GM23338 (cell line): ENCODE measurements at regions not wholly inside any gene's neighbourhood (a gene's known extent, or its start where the extent isn't known, plus 50 kb on each side); places are given as distances from the start of the nearest gene placed in this dataset.

Source experiments
- ATAC-seq: fragments of 200-7000 bp; cut with Tn5 transposase; 3 replicates; pipeline ENCODE4 v1.9.1; 2020
- DNase-seq: peaks from one replicate; pipeline ENCODE4 v3.0.0-alpha.2; 2015; ENCODE audit warnings: low spot score
- H2AFZ ChIP-seq: fragments of 200-600 bp; sonication (generic); 2 replicates; pipeline ENCODE4 v1.8.0; 2016; ENCODE audit warnings: antibody characterized with exemption, mild to moderate bottlenecking, moderate library complexity
- H3F3A ChIP-seq: fragments of 200-600 bp; sonication (generic); replicated peaks from 2 replicates; pipeline ENCODE4 v1.8.0; 2017; ENCODE audit warnings: antibody characterized with exemption, mixed run types, low read depth
- H3K27ac ChIP-seq: fragments of 200-600 bp; sonication (generic); 2 replicates; pipeline ENCODE4 v1.6.1; 2016; ENCODE audit warnings: low read depth
- H3K27me3 ChIP-seq: fragments of 200-600 bp; sonication (generic); 2 replicates; pipeline ENCODE4 v1.8.0; 2016; ENCODE audit warnings: mild to moderate bottlenecking, mixed run types, moderate library complexity; ENCODE audit not compliant: insufficient read depth
- H3K36me3 ChIP-seq: fragments of 200-600 bp; sonication (generic); 2 replicates; pipeline ENCODE4 v1.8.0; 2016; ENCODE audit warnings: mild to moderate bottlenecking; ENCODE audit not compliant: insufficient read depth
- H3K4me1 ChIP-seq: fragments of 200-600 bp; sonication (generic); 2 replicates; pipeline ENCODE4 v1.8.0; 2016; ENCODE audit warnings: mild to moderate bottlenecking, moderate library complexity; ENCODE audit not compliant: insufficient read depth
- H3K4me2 ChIP-seq: fragments of 200-600 bp; sonication (generic); 2 replicates; pipeline ENCODE4 v1.7.1; 2017; ENCODE audit warnings: mixed run types
- H3K4me3 ChIP-seq: fragments of 200-600 bp; sonication (generic); 2 replicates; pipeline ENCODE4 v1.6.1; 2016; ENCODE audit warnings: mixed run types
- H3K79me2 ChIP-seq: fragments of 200-600 bp; sonication (generic); replicated peaks from 2 replicates; pipeline ENCODE4 v1.8.0; 2017; ENCODE audit warnings: mild to moderate bottlenecking; ENCODE audit not compliant: insufficient read depth
- H3K9me2 ChIP-seq: fragments of 200-600 bp; sonication (generic); 2 replicates; pipeline ENCODE4 v1.8.0; 2017; ENCODE audit not compliant: insufficient read depth
- H4K20me1 ChIP-seq: fragments of 200-600 bp; sonication (generic); replicated peaks from 2 replicates; pipeline ENCODE4 v1.8.0; 2017; ENCODE audit warnings: mild to moderate bottlenecking; ENCODE audit not compliant: insufficient read depth
- H3K27ac Mint-ChIP-seq: 2 replicates; pipeline ENCODE4 v1.8.0; 2020; ENCODE audit warnings: inconsistent platforms, mild to moderate bottlenecking, moderate library complexity, mixed read lengths
- H3K27me3 Mint-ChIP-seq: 3 replicates; pipeline ENCODE4 v1.8.0; 2022; ENCODE audit warnings: low read depth, mild to moderate bottlenecking, moderate library complexity, mixed read lengths, inconsistent platforms; ENCODE audit not compliant: insufficient read depth, poor library complexity
- H3K36me3 Mint-ChIP-seq: 3 replicates; pipeline ENCODE4 v1.8.0; 2021; ENCODE audit warnings: low read depth, mild to moderate bottlenecking, inconsistent platforms, moderate library complexity, mixed read lengths
- H3K4me1 Mint-ChIP-seq: 3 replicates; pipeline ENCODE4 v1.8.0; 2020; ENCODE audit warnings: mild to moderate bottlenecking, inconsistent platforms, mixed read lengths
- H3K4me3 Mint-ChIP-seq: 3 replicates; pipeline ENCODE4 v1.8.0; 2021; ENCODE audit warnings: moderate library complexity, mild to moderate bottlenecking, inconsistent platforms, mixed read lengths
- H3K9me3 Mint-ChIP-seq: 3 replicates; pipeline ENCODE4 v1.8.0; 2020; ENCODE audit warnings: moderate library complexity, mild to moderate bottlenecking, inconsistent platforms, mixed read lengths
- CREB1 ChIP-seq: fragments of 250-450 bp; sonication (Bioruptor Pico); IDR thresholded peaks from 2 replicates; pipeline ENCODE4 v1.5.0; 2020; ENCODE audit warnings: low read depth, mild to moderate bottlenecking, moderate library complexity
- EZH2 ChIP-seq: fragments of 200-600 bp; sonication (generic); IDR thresholded peaks from one replicate; pipeline ENCODE4 v1.8.0; 2017; ENCODE audit warnings: antibody characterized with exemption, mild to moderate bottlenecking, low read depth; ENCODE audit not compliant: unreplicated experiment
- EZH2phosphoT487 ChIP-seq: fragments of 200-600 bp; sonication (generic); IDR thresholded peaks from one replicate; pipeline ENCODE4 v1.8.1; 2018; ENCODE audit warnings: antibody characterized with exemption; ENCODE audit not compliant: unreplicated experiment
- JUNB ChIP-seq: IDR thresholded peaks from one replicate; pipeline ENCODE4 v1.6.1; 2016; ENCODE audit warnings: antibody characterized with exemption; ENCODE audit not compliant: unreplicated experiment
- NANOG ChIP-seq: IDR thresholded peaks from 2 replicates; pipeline ENCODE4 v1.6.1; 2016; ENCODE audit warnings: antibody characterized with exemption, borderline replicate concordance
- POLR2AphosphoS5 ChIP-seq: IDR thresholded peaks from 2 replicates; pipeline ENCODE4 v1.6.1; 2016; ENCODE audit warnings: antibody characterized with exemption, low read depth
- REST ChIP-seq: IDR thresholded peaks from one replicate; pipeline ENCODE4 v1.6.1; 2018; ENCODE audit warnings: antibody characterized with exemption; ENCODE audit not compliant: unreplicated experiment
- STAT1 ChIP-seq: IDR thresholded peaks from one replicate; pipeline ENCODE4 v1.6.1; 2016; ENCODE audit warnings: antibody characterized with exemption; ENCODE audit not compliant: unreplicated experiment
- ZNF114 ChIP-seq: fragments of 250-450 bp; sonication (Bioruptor Pico); IDR thresholded peaks from 2 replicates; pipeline ENCODE4 v1.5.0; 2020; ENCODE audit warnings: mild to moderate bottlenecking, moderate library complexity
- ZNF331 ChIP-seq: fragments of 250-450 bp; sonication (Bioruptor Pico); IDR thresholded peaks from 2 replicates; pipeline ENCODE4 v1.5.0; 2020; ENCODE audit warnings: low read depth, mild to moderate bottlenecking, moderate library complexity
- TF ChIP-seq, protein P1 (sequence below): fragments of 250-450 bp; sonication (Bioruptor Pico); IDR thresholded peaks from 2 replicates; pipeline ENCODE4 v1.5.0; 2020; ENCODE audit warnings: mild to moderate bottlenecking, moderate library complexity
- TF ChIP-seq, protein P2 (sequence below), 2 experiments: fragments of 200-600 bp in 1 of 2; sonication (generic) in 1 of 2; conservative IDR thresholded peaks; 2 replicates each; pipeline versions ENCODE4 v1.5.1 to v1.6.1; 2016 to 2017; ENCODE audit warnings: antibody characterized with exemption in 2 of 2, low read depth in 2 of 2, mild to moderate bottlenecking in 2 of 2, moderate library complexity in 1 of 2
- TF ChIP-seq, protein P3 (sequence below): IDR thresholded peaks from 2 replicates; pipeline ENCODE4 v1.6.1; 2016; ENCODE audit warnings: antibody characterized with exemption

GRCh38 chr2:74742471-74742870 is 88.4 kb downstream of the SEMA4F start:
- Histone ChIP-seq H3F3A (no peaks in the 10 kb centered on the region), H4K20me1 (no peaks in the 10 kb centered on the region), H3K4me3 (no peak overlapping the region), H3K4me2 (no peak overlapping the region), H3K36me3 (no peaks in the 10 kb centered on the region), H3K4me1 (peaks cover 6% of the 10 kb centered on the region; the same call in 1 of the 2 replicates), H3K27me3 (no peaks in the 10 kb centered on the region), H3K27ac (no peak overlapping the region), H3K9me2 (0 out of 2 replicates have a peak, but pooled peaks cover 5% of the 10 kb centered on the region), H3K79me2 (no peaks in the 10 kb centered on the region), H2AFZ (no peak overlapping the region)
- Mint-ChIP-seq H3K4me3 (no peak overlapping the region), H3K4me1 (peaks cover 20% of the 10 kb centered on the region), H3K27me3 (peaks cover 4% of the 10 kb centered on the region), H3K9me3 (peaks cover under 1% of the 10 kb centered on the region; the same call in 2 of the 3 replicates), H3K27ac (no peak overlapping the region), H3K36me3 (peaks cover under 1% of the 10 kb centered on the region; the same call in 1 of the 3 replicates)
- TF ChIP-seq, protein P1, sequence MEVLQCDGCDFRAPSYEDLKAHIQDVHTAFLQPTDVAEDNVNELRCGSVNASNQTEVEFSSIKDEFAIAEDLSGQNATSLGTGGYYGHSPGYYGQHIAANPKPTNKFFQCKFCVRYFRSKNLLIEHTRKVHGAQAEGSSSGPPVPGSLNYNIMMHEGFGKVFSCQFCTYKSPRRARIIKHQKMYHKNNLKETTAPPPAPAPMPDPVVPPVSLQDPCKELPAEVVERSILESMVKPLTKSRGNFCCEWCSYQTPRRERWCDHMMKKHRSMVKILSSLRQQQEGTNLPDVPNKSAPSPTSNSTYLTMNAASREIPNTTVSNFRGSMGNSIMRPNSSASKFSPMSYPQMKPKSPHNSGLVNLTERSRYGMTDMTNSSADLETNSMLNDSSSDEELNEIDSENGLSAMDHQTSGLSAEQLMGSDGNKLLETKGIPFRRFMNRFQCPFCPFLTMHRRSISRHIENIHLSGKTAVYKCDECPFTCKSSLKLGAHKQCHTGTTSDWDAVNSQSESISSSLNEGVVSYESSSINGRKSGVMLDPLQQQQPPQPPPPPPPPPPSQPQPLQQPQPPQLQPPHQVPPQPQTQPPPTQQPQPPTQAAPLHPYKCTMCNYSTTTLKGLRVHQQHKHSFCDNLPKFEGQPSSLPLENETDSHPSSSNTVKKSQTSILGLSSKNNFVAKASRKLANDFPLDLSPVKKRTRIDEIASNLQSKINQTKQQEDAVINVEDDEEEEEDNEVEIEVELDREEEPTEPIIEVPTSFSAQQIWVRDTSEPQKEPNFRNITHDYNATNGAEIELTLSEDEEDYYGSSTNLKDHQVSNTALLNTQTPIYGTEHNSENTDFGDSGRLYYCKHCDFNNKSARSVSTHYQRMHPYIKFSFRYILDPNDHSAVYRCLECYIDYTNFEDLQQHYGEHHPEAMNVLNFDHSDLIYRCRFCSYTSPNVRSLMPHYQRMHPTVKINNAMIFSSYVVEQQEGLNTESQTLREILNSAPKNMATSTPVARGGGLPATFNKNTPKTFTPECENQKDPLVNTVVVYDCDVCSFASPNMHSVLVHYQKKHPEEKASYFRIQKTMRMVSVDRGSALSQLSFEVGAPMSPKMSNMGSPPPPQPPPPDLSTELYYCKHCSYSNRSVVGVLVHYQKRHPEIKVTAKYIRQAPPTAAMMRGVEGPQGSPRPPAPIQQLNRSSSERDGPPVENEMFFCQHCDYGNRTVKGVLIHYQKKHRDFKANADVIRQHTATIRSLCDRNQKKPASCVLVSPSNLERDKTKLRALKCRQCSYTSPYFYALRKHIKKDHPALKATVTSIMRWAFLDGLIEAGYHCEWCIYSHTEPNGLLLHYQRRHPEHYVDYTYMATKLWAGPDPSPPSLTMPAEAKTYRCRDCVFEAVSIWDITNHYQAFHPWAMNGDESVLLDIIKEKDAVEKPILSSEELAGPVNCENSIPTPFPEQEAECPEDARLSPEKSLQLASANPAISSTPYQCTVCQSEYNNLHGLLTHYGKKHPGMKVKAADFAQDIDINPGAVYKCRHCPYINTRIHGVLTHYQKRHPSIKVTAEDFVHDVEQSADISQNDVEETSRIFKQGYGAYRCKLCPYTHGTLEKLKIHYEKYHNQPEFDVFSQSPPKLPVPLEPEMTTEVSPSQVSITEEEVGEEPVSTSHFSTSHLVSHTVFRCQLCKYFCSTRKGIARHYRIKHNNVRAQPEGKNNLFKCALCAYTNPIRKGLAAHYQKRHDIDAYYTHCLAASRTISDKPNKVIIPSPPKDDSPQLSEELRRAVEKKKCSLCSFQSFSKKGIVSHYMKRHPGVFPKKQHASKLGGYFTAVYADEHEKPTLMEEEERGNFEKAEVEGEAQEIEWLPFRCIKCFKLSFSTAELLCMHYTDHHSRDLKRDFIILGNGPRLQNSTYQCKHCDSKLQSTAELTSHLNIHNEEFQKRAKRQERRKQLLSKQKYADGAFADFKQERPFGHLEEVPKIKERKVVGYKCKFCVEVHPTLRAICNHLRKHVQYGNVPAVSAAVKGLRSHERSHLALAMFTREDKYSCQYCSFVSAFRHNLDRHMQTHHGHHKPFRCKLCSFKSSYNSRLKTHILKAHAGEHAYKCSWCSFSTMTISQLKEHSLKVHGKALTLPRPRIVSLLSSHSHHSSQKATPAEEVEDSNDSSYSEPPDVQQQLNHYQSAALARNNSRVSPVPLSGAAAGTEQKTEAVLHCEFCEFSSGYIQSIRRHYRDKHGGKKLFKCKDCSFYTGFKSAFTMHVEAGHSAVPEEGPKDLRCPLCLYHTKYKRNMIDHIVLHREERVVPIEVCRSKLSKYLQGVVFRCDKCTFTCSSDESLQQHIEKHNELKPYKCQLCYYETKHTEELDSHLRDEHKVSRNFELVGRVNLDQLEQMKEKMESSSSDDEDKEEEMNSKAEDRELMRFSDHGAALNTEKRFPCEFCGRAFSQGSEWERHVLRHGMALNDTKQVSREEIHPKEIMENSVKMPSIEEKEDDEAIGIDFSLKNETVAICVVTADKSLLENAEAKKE: no peak
- no peak for TF ChIP-seq EZH2
- no peak for TF ChIP-seq JUNB
- no peak for TF ChIP-seq CREB1 (CRISPR knock-in tag)
- TF ChIP-seq ZNF331 (CRISPR knock-in tag): no peak
- TF ChIP-seq REST: no peak
- TF ChIP-seq ZNF114 (CRISPR knock-in tag): no peak
- no peak for TF ChIP-seq STAT1
- no peak for TF ChIP-seq NANOG
- no peak for TF ChIP-seq EZH2phosphoT487
- TF ChIP-seq, protein P2, sequence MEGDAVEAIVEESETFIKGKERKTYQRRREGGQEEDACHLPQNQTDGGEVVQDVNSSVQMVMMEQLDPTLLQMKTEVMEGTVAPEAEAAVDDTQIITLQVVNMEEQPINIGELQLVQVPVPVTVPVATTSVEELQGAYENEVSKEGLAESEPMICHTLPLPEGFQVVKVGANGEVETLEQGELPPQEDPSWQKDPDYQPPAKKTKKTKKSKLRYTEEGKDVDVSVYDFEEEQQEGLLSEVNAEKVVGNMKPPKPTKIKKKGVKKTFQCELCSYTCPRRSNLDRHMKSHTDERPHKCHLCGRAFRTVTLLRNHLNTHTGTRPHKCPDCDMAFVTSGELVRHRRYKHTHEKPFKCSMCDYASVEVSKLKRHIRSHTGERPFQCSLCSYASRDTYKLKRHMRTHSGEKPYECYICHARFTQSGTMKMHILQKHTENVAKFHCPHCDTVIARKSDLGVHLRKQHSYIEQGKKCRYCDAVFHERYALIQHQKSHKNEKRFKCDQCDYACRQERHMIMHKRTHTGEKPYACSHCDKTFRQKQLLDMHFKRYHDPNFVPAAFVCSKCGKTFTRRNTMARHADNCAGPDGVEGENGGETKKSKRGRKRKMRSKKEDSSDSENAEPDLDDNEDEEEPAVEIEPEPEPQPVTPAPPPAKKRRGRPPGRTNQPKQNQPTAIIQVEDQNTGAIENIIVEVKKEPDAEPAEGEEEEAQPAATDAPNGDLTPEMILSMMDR (conservative IDR thresholded peaks at IDR 0.05; ENCODE audit: low read depth in 2 of 2): no peak
- TF ChIP-seq POLR2AphosphoS5: no peak
- TF ChIP-seq, protein P3, sequence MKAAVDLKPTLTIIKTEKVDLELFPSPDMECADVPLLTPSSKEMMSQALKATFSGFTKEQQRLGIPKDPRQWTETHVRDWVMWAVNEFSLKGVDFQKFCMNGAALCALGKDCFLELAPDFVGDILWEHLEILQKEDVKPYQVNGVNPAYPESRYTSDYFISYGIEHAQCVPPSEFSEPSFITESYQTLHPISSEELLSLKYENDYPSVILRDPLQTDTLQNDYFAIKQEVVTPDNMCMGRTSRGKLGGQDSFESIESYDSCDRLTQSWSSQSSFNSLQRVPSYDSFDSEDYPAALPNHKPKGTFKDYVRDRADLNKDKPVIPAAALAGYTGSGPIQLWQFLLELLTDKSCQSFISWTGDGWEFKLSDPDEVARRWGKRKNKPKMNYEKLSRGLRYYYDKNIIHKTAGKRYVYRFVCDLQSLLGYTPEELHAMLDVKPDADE: no peak
- DNase-seq (no peak), ATAC-seq (no peak)
